H9 (cell line): ENCODE measurements at regions not wholly inside any gene's neighbourhood (a gene's known extent, or its start where the extent isn't known, plus 50 kb on each side); places are given as distances from the start of the nearest gene placed in this dataset.

Source experiments
- DNase-seq: peaks from one replicate; pipeline ENCODE4 v3.0.0-alpha.2; 2017
- H2AFZ ChIP-seq: one replicate; pipeline ENCODE4 v1.6.1; 2013; ENCODE audit warnings: mild to moderate bottlenecking, low read length, control low read depth, moderate library complexity
- H2AK5ac ChIP-seq: 2 replicates; pipeline ENCODE4 v1.6.1; 2013; ENCODE audit warnings: low read length, control low read depth, mixed read lengths; ENCODE audit not compliant: insufficient read length
- H2BK120ac ChIP-seq: one replicate; pipeline ENCODE4 v1.6.1; 2013; ENCODE audit warnings: low read depth, mild to moderate bottlenecking, low read length, control low read depth, inconsistent platforms; ENCODE audit not compliant: poor library complexity, severe bottlenecking
- H2BK12ac ChIP-seq: 2 replicates; pipeline ENCODE4 v1.6.1; 2013; ENCODE audit warnings: low read length, control low read depth, mixed read lengths, low read depth; ENCODE audit not compliant: insufficient read length
- H2BK15ac ChIP-seq: 2 replicates; pipeline ENCODE4 v1.6.1; 2013; ENCODE audit warnings: low read depth, low read length, control low read depth
- H2BK20ac ChIP-seq: one replicate; pipeline ENCODE4 v1.6.1; 2013; ENCODE audit warnings: low read depth, mild to moderate bottlenecking, low read length, control low read depth, inconsistent platforms; ENCODE audit not compliant: poor library complexity, severe bottlenecking
- H2BK5ac ChIP-seq: 2 replicates; pipeline ENCODE4 v1.6.1; 2013; ENCODE audit warnings: low read length, control low read depth, mixed read lengths; ENCODE audit not compliant: insufficient read length
- H3K14ac ChIP-seq: 2 replicates; pipeline ENCODE4 v1.6.1; 2013; ENCODE audit warnings: low read length, control low read depth; ENCODE audit not compliant: insufficient read depth
- H3K18ac ChIP-seq: 2 replicates; pipeline ENCODE4 v1.6.1; 2013; ENCODE audit warnings: low read depth, mild to moderate bottlenecking, mixed read lengths, low read length, control low read depth; ENCODE audit not compliant: insufficient read length
- H3K23ac ChIP-seq: 2 replicates; pipeline ENCODE4 v1.6.1; 2013; ENCODE audit warnings: low read length, control low read depth, mixed read lengths, low read depth; ENCODE audit not compliant: insufficient read length
- H3K23me2 ChIP-seq: 2 replicates; pipeline ENCODE4 v1.6.1; 2013; ENCODE audit warnings: low read depth, mild to moderate bottlenecking, mixed read lengths, low read length, control low read depth; ENCODE audit not compliant: insufficient read length, poor library complexity, severe bottlenecking
- H3K27ac ChIP-seq: 2 replicates; pipeline ENCODE4 v1.5.1; 2013; ENCODE audit warnings: low read length, control low read depth, mixed read lengths, low read depth; ENCODE audit not compliant: insufficient read length
- H3K27me3 ChIP-seq: 2 replicates; pipeline ENCODE4 v1.6.1; 2013; ENCODE audit warnings: low read length, control low read depth, inconsistent platforms; ENCODE audit not compliant: insufficient read depth
- H3K4ac ChIP-seq: 2 replicates; pipeline ENCODE4 v1.6.1; 2013; ENCODE audit warnings: low read depth, mild to moderate bottlenecking, control low read depth, inconsistent platforms, low read length, moderate library complexity
- H3K4me1 ChIP-seq: 2 replicates; pipeline ENCODE4 v1.6.1; 2013; ENCODE audit warnings: low read length, control low read depth, inconsistent platforms; ENCODE audit not compliant: insufficient read depth
- H3K4me2 ChIP-seq: 2 replicates; pipeline ENCODE4 v1.6.1; 2013; ENCODE audit warnings: low read length, control low read depth, mixed read lengths; ENCODE audit not compliant: insufficient read length, insufficient read depth
- H3K56ac ChIP-seq: 2 replicates; pipeline ENCODE4 v1.6.1; 2013; ENCODE audit warnings: low read depth, mild to moderate bottlenecking, mixed read lengths, low read length, control low read depth; ENCODE audit not compliant: insufficient read length
- H3K79me1 ChIP-seq: 2 replicates; pipeline ENCODE4 v1.6.1; 2013; ENCODE audit warnings: low read depth, mild to moderate bottlenecking, moderate library complexity, low read length, control low read depth, inconsistent platforms; ENCODE audit not compliant: insufficient read depth, poor library complexity, severe bottlenecking
- H3K79me2 ChIP-seq: 2 replicates; pipeline ENCODE4 v1.6.1; 2013; ENCODE audit warnings: low read length, control low read depth, inconsistent platforms; ENCODE audit not compliant: insufficient read depth
- H3K9ac ChIP-seq: 2 replicates; pipeline ENCODE4 v1.6.1; 2013; ENCODE audit warnings: low read length, control low read depth, mixed read lengths; ENCODE audit not compliant: insufficient read length; ENCODE audit errors: extremely low read depth
- H3K9me3 ChIP-seq: one replicate; pipeline ENCODE4 v1.6.1; 2013; ENCODE audit warnings: low read depth, low read length, inconsistent platforms; ENCODE audit not compliant: control insufficient read depth
- H3T11ph ChIP-seq: one replicate; pipeline ENCODE4 v1.6.1; 2013; ENCODE audit warnings: mild to moderate bottlenecking, low read length, control low read depth, inconsistent platforms
- H4K20me1 ChIP-seq: one replicate; pipeline ENCODE4 v1.6.1; 2013; ENCODE audit not compliant: control insufficient read depth, insufficient read length, insufficient read depth
- H4K5ac ChIP-seq: 2 replicates; pipeline ENCODE4 v1.6.1; 2013; ENCODE audit warnings: low read depth, mild to moderate bottlenecking, mixed read lengths, low read length, control low read depth; ENCODE audit not compliant: insufficient read length
- H4K8ac ChIP-seq: replicated peaks from 2 replicates; pipeline ENCODE4 v1.6.1; 2013; ENCODE audit warnings: low read length, control low read depth, mixed read lengths, low read depth; ENCODE audit not compliant: insufficient read length
- H4K91ac ChIP-seq: 2 replicates; pipeline ENCODE4 v1.6.1; 2013; ENCODE audit warnings: low read depth, mild to moderate bottlenecking, moderate library complexity, mixed read lengths, low read length, control low read depth; ENCODE audit not compliant: insufficient read length
- H3K27ac Mint-ChIP-seq, 3 experiments: 2 replicates in 2 of 3; 3 replicates in 1 of 3; pipeline ENCODE4 v1.8.0; 2020 to 2021; ENCODE audit warnings: mixed read lengths in 3 of 3, mild to moderate bottlenecking in 1 of 3, moderate library complexity in 1 of 3
- H3K27me3 Mint-ChIP-seq: 2 replicates; pipeline ENCODE4 v1.8.0; 2021; ENCODE audit warnings: low read depth, mild to moderate bottlenecking, moderate library complexity, mixed read lengths
- H3K36me3 Mint-ChIP-seq, 3 experiments: 2 replicates in 2 of 3; 3 replicates in 1 of 3; pipeline ENCODE4 v1.8.0; 2020 to 2021; ENCODE audit warnings: low read depth in 3 of 3, mixed read lengths in 3 of 3; ENCODE audit not compliant: insufficient read depth in 1 of 3
- H3K4me1 Mint-ChIP-seq, 2 experiments: 2 replicates each; pipeline ENCODE4 v1.8.0; 2020; ENCODE audit warnings: mixed read lengths in 2 of 2
- H3K4me3 Mint-ChIP-seq, 2 experiments: 2 replicates in 1 of 2; 3 replicates in 1 of 2; pipeline ENCODE4 v1.8.0; 2020 to 2021; ENCODE audit warnings: mild to moderate bottlenecking in 2 of 2, mixed read lengths in 2 of 2, moderate library complexity in 1 of 2
- H3K9me3 Mint-ChIP-seq, 2 experiments: 2 replicates in 1 of 2; 3 replicates in 1 of 2; pipeline ENCODE4 v1.8.0; 2020; ENCODE audit warnings: mild to moderate bottlenecking in 2 of 2, mixed read lengths in 2 of 2, moderate library complexity in 1 of 2
- WGBS: extraction: QIAGEN DNeasy Blood & Tissue Kit; methylation state at CpG from one replicate; pipeline ENCODE4 v1.1.7; 2013; ENCODE audit warnings: missing lambda C conversion rate, low lambda C conversion rate, mixed read lengths; ENCODE audit not compliant: insufficient read length; ENCODE audit errors: extremely low coverage; 5-methylcytosine and 5-hydroxymethylcytosine counted together
- TF ChIP-seq, protein P1 (sequence below): fragments of 200-600 bp; sonication (generic); conservative IDR thresholded peaks from 3 replicates; pipeline ENCODE4 v1.8.0; 2021; ENCODE audit warnings: antibody characterized with exemption, mild to moderate bottlenecking

- Histone ChIP-seq H2AK5ac (no peak overlapping the region), H3K4me1 (peaks cover 4% of the 10 kb centered on the region; the same call in 1 of the 2 replicates), H3K14ac (no peak overlapping the region), H2BK120ac (no peak overlapping the region), H2BK12ac (no peak overlapping the region), H4K20me1 (no peaks in the 10 kb centered on the region), H4K91ac (no peak overlapping the region), H3K9me3 (no peaks in the 10 kb centered on the region), H3K56ac (no peak overlapping the region), H2BK15ac (no peak overlapping the region), H2AFZ (no peak overlapping the region), H2BK20ac (no peak overlapping the region), H3K27ac (no peak overlapping the region), H3K79me1 (no peaks in the 10 kb centered on the region), H3K18ac (no peak overlapping the region), H3K79me2 (no peaks in the 10 kb centered on the region), H2BK5ac (no peak overlapping the region), H3K4me2 (no peak overlapping the region), H3K23ac (no peak overlapping the region), H4K5ac (no peak overlapping the region), H4K8ac (no peak overlapping the region), H3K23me2 (no peaks in the 10 kb centered on the region), H3T11ph (no peak overlapping the region), H3K4ac (no peak overlapping the region), H3K27me3 (no peaks in the 10 kb centered on the region), H3K9ac (no peak overlapping the region)
- no peak overlapping the region for H3K4me3 Mint-ChIP-seq
- DNase-seq = no peak
- no peaks in the 10 kb centered on the region; the same call in 1 of the 2 replicates for H3K27me3 Mint-ChIP-seq
- peaks cover 11 to 12% of the 10 kb centered on the region in 2 experiments for H3K9me3 Mint-ChIP-seq
- TF ChIP-seq, protein P1, sequence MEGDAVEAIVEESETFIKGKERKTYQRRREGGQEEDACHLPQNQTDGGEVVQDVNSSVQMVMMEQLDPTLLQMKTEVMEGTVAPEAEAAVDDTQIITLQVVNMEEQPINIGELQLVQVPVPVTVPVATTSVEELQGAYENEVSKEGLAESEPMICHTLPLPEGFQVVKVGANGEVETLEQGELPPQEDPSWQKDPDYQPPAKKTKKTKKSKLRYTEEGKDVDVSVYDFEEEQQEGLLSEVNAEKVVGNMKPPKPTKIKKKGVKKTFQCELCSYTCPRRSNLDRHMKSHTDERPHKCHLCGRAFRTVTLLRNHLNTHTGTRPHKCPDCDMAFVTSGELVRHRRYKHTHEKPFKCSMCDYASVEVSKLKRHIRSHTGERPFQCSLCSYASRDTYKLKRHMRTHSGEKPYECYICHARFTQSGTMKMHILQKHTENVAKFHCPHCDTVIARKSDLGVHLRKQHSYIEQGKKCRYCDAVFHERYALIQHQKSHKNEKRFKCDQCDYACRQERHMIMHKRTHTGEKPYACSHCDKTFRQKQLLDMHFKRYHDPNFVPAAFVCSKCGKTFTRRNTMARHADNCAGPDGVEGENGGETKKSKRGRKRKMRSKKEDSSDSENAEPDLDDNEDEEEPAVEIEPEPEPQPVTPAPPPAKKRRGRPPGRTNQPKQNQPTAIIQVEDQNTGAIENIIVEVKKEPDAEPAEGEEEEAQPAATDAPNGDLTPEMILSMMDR = no peak
- H3K36me3 Mint-ChIP-seq = peaks cover 0 to 11% (median 7%) of the 10 kb centered on the region in 3 experiments; a peak in 5 of 7 replicates
- H3K4me1 Mint-ChIP-seq = peaks cover 7 to 9% of the 10 kb centered on the region in 2 experiments
- no CpG with 5 or more reads among the region's 4 CpGs for WGBS
- H3K27ac Mint-ChIP-seq = no peak overlapping the region
Measured at GRCh38 chr16:9344508-9344907, 253.1 kb downstream of the HAPSTR1 start.
